ENCODE measurements at regions not wholly inside any gene's neighbourhood (a gene's known extent, or its start where the extent isn't known, plus 50 kb on each side); places are given as distances from the start of the nearest gene placed in this dataset.

- Mint-ChIP-seq H3K27me3 (ENCODE audit: low read depth in 3 of 3) (peaks cover 0 to 2% (median 0%) of the 10 kb centered on the region in 3 donors), H3K4me1 (no peaks in the 10 kb centered on the region), H3K9me3 (no peaks in the 10 kb centered on the region), H3K27ac (no peak overlapping the region), H3K36me3 (no peaks in the 10 kb centered on the region), H3K4me3 (no peak overlapping the region)
- Histone ChIP-seq H3K4me3 (replicated peaks in 1 of 3; ENCODE audit: low read depth in 2 of 3, low read length in 3 of 3) (no peak overlapping the region), H3K4me2 (replicated peaks; ENCODE audit: extremely low read depth, low read length, poor library complexity, severe bottlenecking) (no peak overlapping the region), H3K36me3 (replicated peaks in 1 of 2; ENCODE audit: control insufficient read depth in 1 of 2, insufficient read depth in 2 of 2, low read length in 2 of 2) (no peaks in the 10 kb centered on the region), H3K4me1 (ENCODE audit: control insufficient read depth in 1 of 2, insufficient read depth in 2 of 2, low read length in 2 of 2) (no peaks in the 10 kb centered on the region), H4K20me1 (ENCODE audit: insufficient read depth, low read length) (no peaks in the 10 kb centered on the region), H2AFZ (ENCODE audit: insufficient read depth, low read depth, low read length, poor library complexity, severe bottlenecking) (no peak overlapping the region), H3K79me2 (ENCODE audit: insufficient read depth, low read length) (no peaks in the 10 kb centered on the region), H3K27me3 (ENCODE audit: control insufficient read depth in 2 of 2, insufficient read depth in 2 of 2, low read length in 2 of 2) (no peaks in the 10 kb centered on the region), H3K9me3 (replicated peaks in 1 of 2; ENCODE audit: control insufficient read depth in 1 of 2, insufficient read depth in 1 of 2, low read length in 2 of 2) (no peaks in the 10 kb centered on the region), H3K27ac (ENCODE audit: low read depth in 1 of 2, low read length in 2 of 2) (no peak overlapping the region), H3K9ac (ENCODE audit: insufficient read depth, low read length, poor library complexity, severe bottlenecking) (no peak overlapping the region)
- intact Hi-C loops (cut with micrococcal nuclease) = no loop called here
- DNase-seq = no peak
- 38% methylated on average over 7 of the region's 11 CpGs for WGBS (ENCODE audit: insufficient coverage)
- no peak for TF ChIP-seq CTCF (IDR thresholded peaks at IDR 0.05)
Measured at GRCh38 chr6:101117393-101118135, 236.4 kb upstream of the ASCC3 start.

GRCh38 chr6:101118136-101118396, 236.9 kb upstream of the ASCC3 start:
- Histone ChIP-seq H4K20me1 (ENCODE audit: insufficient read depth, low read length) (no peaks in the 10 kb centered on the region), H3K36me3 (replicated peaks in 1 of 2; ENCODE audit: control insufficient read depth in 1 of 2, insufficient read depth in 2 of 2, low read length in 2 of 2) (no peaks in the 10 kb centered on the region), H3K9me3 (replicated peaks in 1 of 2; ENCODE audit: control insufficient read depth in 1 of 2, insufficient read depth in 1 of 2, low read length in 2 of 2) (no peaks in the 10 kb centered on the region), H3K4me3 (replicated peaks in 1 of 3; ENCODE audit: low read depth in 2 of 3, low read length in 3 of 3) (no peak overlapping the region), H2AFZ (ENCODE audit: insufficient read depth, low read depth, low read length, poor library complexity, severe bottlenecking) (no peak overlapping the region), H3K79me2 (ENCODE audit: insufficient read depth, low read length) (no peaks in the 10 kb centered on the region), H3K4me1 (ENCODE audit: control insufficient read depth in 1 of 2, insufficient read depth in 2 of 2, low read length in 2 of 2) (no peaks in the 10 kb centered on the region), H3K9ac (ENCODE audit: insufficient read depth, low read length, poor library complexity, severe bottlenecking) (no peak overlapping the region), H3K27me3 (ENCODE audit: control insufficient read depth in 2 of 2, insufficient read depth in 2 of 2, low read length in 2 of 2) (no peaks in the 10 kb centered on the region), H3K27ac (ENCODE audit: low read depth in 1 of 2, low read length in 2 of 2) (no peak overlapping the region), H3K4me2 (replicated peaks; ENCODE audit: extremely low read depth, low read length, poor library complexity, severe bottlenecking) (no peak overlapping the region)
- Mint-ChIP-seq H3K27me3 (ENCODE audit: low read depth in 3 of 3) (peaks cover 0 to 2% (median 0%) of the 10 kb centered on the region in 3 donors), H3K4me1 (no peaks in the 10 kb centered on the region), H3K9me3 (no peaks in the 10 kb centered on the region), H3K4me3 (no peak overlapping the region), H3K27ac (no peak overlapping the region), H3K36me3 (no peaks in the 10 kb centered on the region)
- intact Hi-C loops (cut with micrococcal nuclease) = no loop called here
- DNase-seq = no peak
- TF ChIP-seq CTCF (IDR thresholded peaks at IDR 0.05) = no peak
- no CpG with 5 or more reads among the region's 1 CpG for WGBS (ENCODE audit: insufficient coverage)

Measured in CD14-positive monocyte (primary cell).